Adrenal gland (tissue), 5 donors: ENCODE measurements at regions not wholly inside any gene's neighbourhood (a gene's known extent, or its start where the extent isn't known, plus 50 kb on each side); places are given as distances from the start of the nearest gene placed in this dataset.

Source experiments
- CTCF ChIP-seq, 6 experiments: fragments of 450-650 bp in 4 of 6; fragments of 200-600 bp in 2 of 6; sonication (generic) in 1 of 6; IDR thresholded peaks; 1 replicate in 5 of 6; 2 replicates in 1 of 6; pipeline versions ENCODE4 v1.5.1 to v1.8.0; 2016 to 2021; ENCODE audit warnings: antibody characterized with exemption in 6 of 6, mild to moderate bottlenecking in 2 of 6, moderate library complexity in 1 of 6
- POLR2A ChIP-seq, 2 donors: fragments of 450-650 bp; IDR thresholded peaks; one replicate each; pipeline ENCODE4 v1.6.1; 2017; ENCODE audit warnings: antibody characterized with exemption in 2 of 2, mild to moderate bottlenecking in 2 of 2, moderate library complexity in 1 of 2
- donor health status: DM: no; HTN: no; CAD: no.

GRCh38 chr6:166693880-166694279, 66.8 kb upstream of the RPS6KA2 start:
- no peak for TF ChIP-seq CTCF (IDR thresholded peaks at IDR 0.05)
- no peak for TF ChIP-seq POLR2A (IDR thresholded peaks at IDR 0.05)
